CD14-positive monocyte (primary cell): ENCODE measurements at regions not wholly inside any gene's neighbourhood (a gene's known extent, or its start where the extent isn't known, plus 50 kb on each side); places are given as distances from the start of the nearest gene placed in this dataset.

Experiments used
- DNase-seq, 3 donors: peaks; one replicate each; pipeline ENCODE4 v3.0.0-alpha.2; 2011 to 2022
- H2AFZ ChIP-seq: 2 replicates; pipeline ENCODE4 v1.6.0; 2012; ENCODE audit warnings: mild to moderate bottlenecking, low read depth, low read length, inconsistent platforms; ENCODE audit not compliant: insufficient read depth, poor library complexity, severe bottlenecking
- H3K27ac ChIP-seq, 2 donors: 1 replicate in 1 of 2; 2 replicates in 1 of 2; pipeline ENCODE4 v1.5.1; 2012 to 2013; ENCODE audit warnings: low read length in 2 of 2, control low read depth in 1 of 2, inconsistent platforms in 1 of 2, low read depth in 1 of 2, mild to moderate bottlenecking in 1 of 2
- H3K27me3 ChIP-seq, 2 donors: one replicate each; pipeline versions ENCODE4 v1.6.0 to v1.6.1; 2011 to 2013; ENCODE audit warnings: low read length in 2 of 2; ENCODE audit not compliant: control insufficient read depth in 2 of 2, insufficient read depth in 2 of 2
- H3K36me3 ChIP-seq, 2 donors: replicated peaks in 1 of 2; 1 replicate in 1 of 2; 2 replicates in 1 of 2; pipeline versions ENCODE4 v1.5.1 to v1.6.1; 2012 to 2013; ENCODE audit warnings: low read length in 2 of 2, control low read depth in 1 of 2, inconsistent platforms in 1 of 2, mild to moderate bottlenecking in 1 of 2; ENCODE audit not compliant: insufficient read depth in 2 of 2, control insufficient read depth in 1 of 2
- H3K4me1 ChIP-seq, 2 donors: 1 replicate in 1 of 2; 2 replicates in 1 of 2; pipeline versions ENCODE4 v1.5.1 to v1.6.1; 2012 to 2013; ENCODE audit warnings: low read length in 2 of 2, control low read depth in 1 of 2, inconsistent platforms in 1 of 2, mild to moderate bottlenecking in 1 of 2, moderate library complexity in 1 of 2; ENCODE audit not compliant: insufficient read depth in 2 of 2, control insufficient read depth in 1 of 2
- H3K4me2 ChIP-seq: replicated peaks from 2 replicates; pipeline ENCODE3; 2012; ENCODE audit warnings: low read length, moderate library complexity, mild to moderate bottlenecking; ENCODE audit not compliant: poor library complexity, severe bottlenecking; ENCODE audit errors: extremely low read depth
- H3K4me3 ChIP-seq, 3 experiments: fragments of 200-600 bp in 1 of 3; sonication (generic) in 1 of 3; replicated peaks in 1 of 3; 1 replicate in 2 of 3; 2 replicates in 1 of 3; pipeline ENCODE4 v1.5.1; 2011 to 2013; ENCODE audit warnings: low read length in 3 of 3, mild to moderate bottlenecking in 3 of 3, control low read depth in 2 of 3, low read depth in 2 of 3, inconsistent platforms in 1 of 3, moderate library complexity in 1 of 3
- H3K79me2 ChIP-seq: 2 replicates; pipeline ENCODE4 v1.6.0; 2012; ENCODE audit warnings: mild to moderate bottlenecking, control low read depth, inconsistent platforms, low read length, moderate library complexity; ENCODE audit not compliant: insufficient read depth
- H3K9ac ChIP-seq: 2 replicates; pipeline ENCODE4 v1.6.0; 2017; ENCODE audit warnings: low read length, mild to moderate bottlenecking; ENCODE audit not compliant: insufficient read depth, poor library complexity, severe bottlenecking
- H3K9me3 ChIP-seq, 2 donors: replicated peaks in 1 of 2; 1 replicate in 1 of 2; 2 replicates in 1 of 2; pipeline versions ENCODE4 v1.5.1 to v1.6.1; 2012 to 2013; ENCODE audit warnings: low read length in 2 of 2, control low read depth in 1 of 2; ENCODE audit not compliant: control insufficient read depth in 1 of 2, insufficient read depth in 1 of 2
- H4K20me1 ChIP-seq: 2 replicates; pipeline ENCODE4 v1.6.0; 2012; ENCODE audit warnings: mild to moderate bottlenecking, low read length, control low read depth, moderate library complexity; ENCODE audit not compliant: insufficient read depth
- H3K27ac Mint-ChIP-seq, 7 donors: one replicate each; pipeline ENCODE4 v1.8.0; 2020; ENCODE audit warnings: mild to moderate bottlenecking in 7 of 7, mixed read lengths in 7 of 7, moderate library complexity in 6 of 7, inconsistent platforms in 2 of 7
- H3K27me3 Mint-ChIP-seq, 3 donors: one replicate each; pipeline ENCODE4 v1.8.0; 2021 to 2022; ENCODE audit warnings: low read depth in 3 of 3, mild to moderate bottlenecking in 3 of 3, mixed read lengths in 3 of 3, moderate library complexity in 3 of 3, inconsistent platforms in 1 of 3
- H3K36me3 Mint-ChIP-seq, 2 donors: one replicate each; pipeline ENCODE4 v1.8.0; 2020; ENCODE audit warnings: mixed read lengths in 2 of 2, inconsistent platforms in 1 of 2, mild to moderate bottlenecking in 1 of 2
- H3K4me1 Mint-ChIP-seq: one replicate; pipeline ENCODE4 v1.8.0; 2020; ENCODE audit warnings: mild to moderate bottlenecking, mixed read lengths
- H3K4me3 Mint-ChIP-seq, 2 donors: one replicate each; pipeline ENCODE4 v1.8.0; 2020; ENCODE audit warnings: mild to moderate bottlenecking in 2 of 2, mixed read lengths in 2 of 2, moderate library complexity in 1 of 2
- H3K9me3 Mint-ChIP-seq, 7 donors: one replicate each; pipeline ENCODE4 v1.8.0; 2020 to 2022; ENCODE audit warnings: mixed read lengths in 7 of 7, mild to moderate bottlenecking in 6 of 7, moderate library complexity in 6 of 7, inconsistent platforms in 2 of 7
- WGBS: methylation state at CpG from one replicate; pipeline ENCODE4 v1.1.5; 2013; ENCODE audit warnings: missing lambda C conversion rate; ENCODE audit not compliant: insufficient coverage; 5-methylcytosine and 5-hydroxymethylcytosine counted together
- intact Hi-C, 2 donors: fragments of 100-400 bp; cut with micrococcal nuclease; formaldehyde crosslinking; loops; one replicate each; pipeline versions ENCODE4 v1.15.0 to v1.15.1; 2023
- TF ChIP-seq, protein P1 (sequence below): fragments of 200-600 bp; IDR thresholded peaks from one replicate; pipeline ENCODE4 v1.8.0; 2022; ENCODE audit warnings: antibody characterized with exemption, mild to moderate bottlenecking

DNA sequence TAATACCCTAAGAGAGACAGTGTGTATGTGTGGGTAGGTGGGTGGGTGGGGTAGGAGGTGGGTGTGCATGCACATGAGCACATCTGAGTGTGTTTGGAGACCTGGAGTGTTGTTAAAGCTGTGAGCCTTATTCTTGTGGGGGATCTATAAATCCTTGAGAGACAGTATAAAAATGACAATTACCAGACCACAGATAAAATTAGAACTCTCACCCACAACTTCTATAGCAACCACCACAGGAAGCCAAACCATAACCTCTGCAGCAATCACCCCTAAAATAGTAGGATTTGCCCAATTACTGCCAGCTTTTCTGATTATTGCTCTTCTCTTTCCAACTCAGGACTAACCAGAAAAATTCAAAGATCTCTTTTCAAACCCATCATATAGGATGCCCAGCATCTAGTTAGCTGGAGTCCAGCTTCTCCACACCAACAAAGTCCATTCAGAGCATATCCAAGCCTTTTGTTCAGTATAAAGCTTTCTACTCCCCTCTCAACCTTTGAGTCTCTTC is 93.4 kb upstream of the SLITRK1 start:
- H3K27ac Mint-ChIP-seq: no peak overlapping the region

DNA sequence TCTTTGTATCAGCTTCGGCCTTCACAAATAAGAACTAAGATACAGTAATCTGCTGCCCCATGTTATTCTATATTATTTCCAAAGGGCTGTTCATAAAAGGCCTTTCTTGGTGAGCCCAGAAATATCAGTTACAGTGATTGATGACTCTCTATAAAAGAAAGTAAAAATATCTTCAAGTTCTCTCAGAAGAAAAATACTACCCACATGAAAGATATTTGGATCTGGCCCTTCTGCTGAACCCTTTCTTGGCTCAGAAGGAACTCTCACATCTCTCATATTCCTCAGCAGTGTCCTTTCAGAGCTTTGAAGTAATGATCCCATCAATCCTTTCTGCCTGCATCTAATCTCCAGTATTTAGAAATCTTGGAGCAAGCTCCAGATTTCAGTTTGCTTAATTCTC is 76.3 kb upstream of the SLITRK1 start:
- H4K20me1 ChIP-seq: no peaks in the 10 kb centered on the region
- Mint-ChIP-seq H3K27me3 (no peaks in the 10 kb centered on the region), H3K36me3 (no peaks in the 10 kb centered on the region), H3K9me3 (peaks cover 0 to 4% (median 3%) of the 10 kb centered on the region in 7 donors), H3K4me3 (no peak overlapping the region), H3K4me1 (no peaks in the 10 kb centered on the region), H3K27ac (no peak overlapping the region)
- H3K79me2 ChIP-seq: no peaks in the 10 kb centered on the region
- H3K27ac ChIP-seq: no peak overlapping the region
- intact Hi-C loops: no loop called here
- H3K27me3 ChIP-seq: no peaks in the 10 kb centered on the region
- DNase-seq: no peak
- no peaks in the 10 kb centered on the region for H3K36me3 ChIP-seq
- no peak overlapping the region for H3K4me2 ChIP-seq
- no peak overlapping the region for H3K9ac ChIP-seq
- no peak overlapping the region for H2AFZ ChIP-seq
- TF ChIP-seq, protein P1, sequence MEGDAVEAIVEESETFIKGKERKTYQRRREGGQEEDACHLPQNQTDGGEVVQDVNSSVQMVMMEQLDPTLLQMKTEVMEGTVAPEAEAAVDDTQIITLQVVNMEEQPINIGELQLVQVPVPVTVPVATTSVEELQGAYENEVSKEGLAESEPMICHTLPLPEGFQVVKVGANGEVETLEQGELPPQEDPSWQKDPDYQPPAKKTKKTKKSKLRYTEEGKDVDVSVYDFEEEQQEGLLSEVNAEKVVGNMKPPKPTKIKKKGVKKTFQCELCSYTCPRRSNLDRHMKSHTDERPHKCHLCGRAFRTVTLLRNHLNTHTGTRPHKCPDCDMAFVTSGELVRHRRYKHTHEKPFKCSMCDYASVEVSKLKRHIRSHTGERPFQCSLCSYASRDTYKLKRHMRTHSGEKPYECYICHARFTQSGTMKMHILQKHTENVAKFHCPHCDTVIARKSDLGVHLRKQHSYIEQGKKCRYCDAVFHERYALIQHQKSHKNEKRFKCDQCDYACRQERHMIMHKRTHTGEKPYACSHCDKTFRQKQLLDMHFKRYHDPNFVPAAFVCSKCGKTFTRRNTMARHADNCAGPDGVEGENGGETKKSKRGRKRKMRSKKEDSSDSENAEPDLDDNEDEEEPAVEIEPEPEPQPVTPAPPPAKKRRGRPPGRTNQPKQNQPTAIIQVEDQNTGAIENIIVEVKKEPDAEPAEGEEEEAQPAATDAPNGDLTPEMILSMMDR: no peak
- H3K4me3 ChIP-seq: no peak overlapping the region
- no peaks in the 10 kb centered on the region for H3K4me1 ChIP-seq
- WGBS: no CpG with 5 or more reads among the region's 1 CpG
- no peaks in the 10 kb centered on the region for H3K9me3 ChIP-seq

More for the DNA sequence above, 93.4 kb upstream of the SLITRK1 start:
- Mint-ChIP-seq H3K4me1 (no peaks in the 10 kb centered on the region), H3K27me3 (no peaks in the 10 kb centered on the region), H3K9me3 (peaks cover 0 to 4% (median 0%) of the 10 kb centered on the region in 7 donors), H3K4me3 (no peak overlapping the region), H3K36me3 (no peaks in the 10 kb centered on the region)
- intact Hi-C loops: no loop called here
- Histone ChIP-seq H3K4me1 (no peaks in the 10 kb centered on the region), H3K9ac (no peak overlapping the region), H3K4me2 (no peak overlapping the region), H4K20me1 (no peaks in the 10 kb centered on the region), H2AFZ (no peak overlapping the region), H3K36me3 (no peaks in the 10 kb centered on the region), H3K27ac (no peak overlapping the region), H3K9me3 (no peaks in the 10 kb centered on the region), H3K79me2 (no peaks in the 10 kb centered on the region), H3K27me3 (no peaks in the 10 kb centered on the region), H3K4me3 (no peak overlapping the region)
- TF ChIP-seq, protein P1: no peak
- DNase-seq: no peak
